HG03097 (cell line): ENCODE measurements at regions not wholly inside any gene's neighbourhood (a gene's known extent, or its start where the extent isn't known, plus 50 kb on each side); places are given as distances from the start of the nearest gene placed in this dataset.
"Not testable (repeated sequence)": the region's sequence is repeated elsewhere in the genome, so short reads cannot be mapped to it uniquely, and the experiment has no call there.

Source experiments
- ATAC-seq: cut with Tn5 transposase; IDR thresholded peaks from one replicate; pipeline ENCODE4 v1.9.1; 2021; ENCODE audit not compliant: unreplicated experiment, low FRiP score

DNA sequence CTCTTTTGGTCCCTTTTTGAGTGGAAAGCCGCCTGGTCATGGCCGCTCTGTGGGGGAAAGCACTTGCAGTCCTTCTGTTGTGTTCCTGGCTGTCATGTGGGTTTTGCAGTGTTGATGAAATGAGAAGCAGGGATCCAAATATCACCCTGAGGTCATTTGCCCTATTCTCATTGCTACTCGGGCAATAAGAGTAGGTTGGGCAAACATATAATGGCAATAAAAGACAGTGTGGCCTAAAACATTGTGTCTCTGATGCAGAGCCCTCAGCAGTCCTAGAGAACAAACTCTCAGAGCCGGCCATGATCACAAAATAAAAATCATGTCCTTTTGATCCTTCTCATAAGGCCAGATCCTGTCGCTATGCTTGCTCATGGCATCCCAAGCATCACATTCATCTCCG is 361.1 kb upstream of the KLF4 start:
- ATAC-seq, result no peak

DNA sequence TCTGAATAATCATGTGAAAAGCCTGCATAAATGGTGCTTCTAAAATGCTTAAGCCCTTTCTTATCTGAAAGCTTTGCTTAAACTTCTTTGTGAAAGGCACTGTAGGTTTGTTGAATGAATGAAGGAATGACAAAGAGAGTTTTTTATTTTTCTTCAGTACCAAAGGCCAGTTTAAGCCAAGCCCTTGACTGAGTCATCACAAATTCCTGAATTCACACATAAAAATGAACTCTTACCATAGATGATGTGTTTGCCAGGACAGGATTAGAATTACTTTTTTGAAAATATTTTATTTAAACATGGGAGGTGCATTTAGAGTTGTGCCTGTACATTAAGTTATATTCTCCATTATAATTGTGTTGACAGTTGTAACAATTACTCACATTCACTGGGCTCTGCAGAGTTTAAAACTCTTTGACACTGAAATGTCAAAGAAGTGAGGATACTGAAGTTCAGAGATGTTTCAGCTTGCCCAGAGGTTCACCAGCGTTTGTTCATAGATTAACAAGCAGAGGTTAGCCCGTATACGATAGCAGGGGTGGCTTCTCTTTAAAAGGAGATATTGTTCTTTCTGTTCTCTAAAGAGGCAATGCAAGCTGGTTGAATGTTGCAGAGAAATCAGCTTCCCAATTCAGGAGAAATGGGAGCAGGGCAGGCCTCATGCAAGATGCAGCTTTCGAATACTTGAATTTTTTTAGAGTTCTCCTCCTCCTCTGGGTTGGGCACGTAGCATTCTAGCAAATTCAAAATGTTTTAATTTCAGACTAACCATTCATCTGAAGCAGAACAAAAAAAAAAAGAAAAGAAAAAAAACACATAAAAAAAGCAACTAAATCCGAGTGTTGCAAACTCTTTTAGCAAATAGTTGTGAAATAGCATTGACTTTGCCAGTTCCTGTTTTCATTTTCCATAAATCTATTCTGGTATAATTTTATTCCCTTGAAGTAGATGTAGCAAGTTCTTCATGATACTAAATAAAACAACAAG is 358.7 kb upstream of the KLF4 start:
- no peak for ATAC-seq

DNA sequence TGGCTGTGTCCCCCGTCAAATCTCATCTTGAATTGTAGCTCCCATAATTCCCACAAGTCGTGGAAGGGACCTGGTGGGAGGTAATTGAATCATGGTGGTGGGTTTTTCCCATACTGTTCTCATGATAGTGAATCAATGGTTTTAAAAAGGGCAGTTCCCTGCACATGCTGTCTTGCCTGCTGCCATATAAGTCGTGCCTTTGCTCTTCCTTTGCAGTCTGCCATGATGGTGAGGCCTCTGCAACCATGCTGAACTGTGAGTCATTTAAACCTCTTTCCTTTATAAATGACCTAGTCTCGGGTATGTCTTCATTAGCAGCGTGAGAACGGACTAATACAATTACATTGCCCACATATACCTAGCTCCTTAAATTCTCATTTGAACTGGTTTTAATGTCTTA is 353.0 kb upstream of the KLF4 start:
- no peak for ATAC-seq

DNA sequence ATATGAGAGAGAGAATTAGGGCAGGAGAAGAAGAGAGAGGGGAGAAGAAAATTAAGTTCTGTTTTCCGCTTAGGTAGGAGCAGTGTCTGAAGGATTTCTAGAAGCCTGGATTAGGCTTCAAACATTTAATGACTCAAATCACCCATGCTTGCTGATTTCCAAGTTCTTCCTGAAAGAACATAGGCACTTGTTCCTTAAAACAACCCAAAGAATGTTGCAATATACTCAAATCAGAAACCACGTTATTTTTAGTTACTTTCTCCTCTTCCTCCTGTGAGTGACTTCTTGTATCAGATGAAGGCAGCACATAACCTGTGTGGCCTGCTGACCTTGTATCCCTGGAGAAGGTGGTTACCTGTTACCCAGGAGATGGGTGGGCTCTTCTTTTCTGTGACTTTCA is 351.5 kb upstream of the KLF4 start:
- ATAC-seq, result no peak

DNA sequence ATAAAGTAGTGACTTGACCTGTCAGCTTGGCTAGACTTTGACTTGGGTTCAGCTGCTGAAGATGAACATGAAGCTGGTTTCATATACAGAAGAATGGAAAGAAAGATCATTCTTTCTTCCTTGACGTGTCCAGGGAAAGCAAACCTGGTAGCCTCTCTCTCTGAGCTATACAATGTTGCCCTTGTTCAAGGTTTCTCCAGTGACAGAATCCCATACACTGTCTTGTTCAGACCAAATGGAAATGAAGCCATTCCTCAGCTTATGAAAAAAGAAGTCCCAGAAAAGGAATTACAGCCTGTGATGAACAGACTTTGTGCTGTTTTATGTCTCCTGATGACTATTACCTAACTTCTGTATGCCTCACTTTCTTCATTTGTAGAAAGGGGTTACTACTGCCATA is 349.8 kb upstream of the KLF4 start:
- no peak for ATAC-seq

DNA sequence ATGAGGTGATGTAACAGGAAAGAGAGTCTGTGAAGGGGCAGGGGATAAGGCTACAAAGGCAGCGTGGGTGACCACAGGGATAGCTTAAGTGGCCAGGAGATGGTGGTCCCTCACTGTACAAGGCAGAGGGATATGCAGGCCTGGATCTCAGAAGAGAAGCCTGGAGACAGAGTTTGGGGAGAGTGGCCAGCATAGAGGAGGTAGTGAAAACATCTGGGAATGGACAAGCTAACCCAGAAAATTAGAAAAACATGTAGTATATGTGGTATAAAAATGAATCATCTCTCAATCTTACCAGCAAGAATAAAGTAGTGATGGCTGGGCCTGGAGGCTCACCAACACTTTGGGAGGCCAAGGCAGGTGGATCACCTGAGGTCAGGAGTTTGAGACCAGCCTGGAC is 349.2 kb upstream of the KLF4 start:
- ATAC-seq, result no peak

DNA sequence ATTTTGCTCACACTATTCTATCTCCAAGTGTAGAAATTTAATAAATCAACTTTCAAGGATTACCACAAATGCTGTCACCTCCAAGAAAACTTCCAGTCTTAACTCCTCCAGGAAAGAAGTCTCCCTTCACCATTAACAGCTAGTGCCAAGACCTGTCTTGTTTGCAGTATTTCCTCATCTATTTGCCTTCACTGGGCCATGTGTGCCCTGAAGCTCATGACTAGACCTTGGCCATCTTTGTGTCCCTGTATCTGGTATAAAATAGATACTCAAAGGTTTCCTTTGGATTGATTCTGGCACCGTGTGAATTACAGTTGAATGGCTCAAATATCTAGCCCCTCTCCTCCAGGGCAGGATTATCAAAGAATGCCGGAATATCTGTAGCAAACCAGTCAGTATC is 346.7 kb upstream of the KLF4 start:
- ATAC-seq, result no peak

DNA sequence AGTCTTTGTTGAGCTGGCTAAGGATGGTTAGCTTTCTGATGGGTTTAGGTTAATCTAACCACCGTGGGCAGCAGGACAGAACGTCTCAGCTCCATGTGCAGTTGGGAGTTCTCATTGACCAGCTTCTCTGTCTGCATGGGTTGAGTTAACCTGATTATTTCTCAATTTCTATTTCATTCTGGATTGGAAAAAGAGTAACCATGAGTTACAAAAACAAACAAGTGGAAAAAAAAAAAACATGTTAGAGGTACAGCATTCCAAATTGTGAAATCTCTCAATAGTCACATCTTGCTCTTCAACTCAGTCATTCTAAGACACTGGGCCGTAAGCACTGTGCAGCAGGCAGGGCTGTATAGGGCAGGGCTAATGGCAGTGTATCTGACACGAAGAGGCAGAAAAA is 343.7 kb upstream of the KLF4 start:
- no peak for ATAC-seq

DNA sequence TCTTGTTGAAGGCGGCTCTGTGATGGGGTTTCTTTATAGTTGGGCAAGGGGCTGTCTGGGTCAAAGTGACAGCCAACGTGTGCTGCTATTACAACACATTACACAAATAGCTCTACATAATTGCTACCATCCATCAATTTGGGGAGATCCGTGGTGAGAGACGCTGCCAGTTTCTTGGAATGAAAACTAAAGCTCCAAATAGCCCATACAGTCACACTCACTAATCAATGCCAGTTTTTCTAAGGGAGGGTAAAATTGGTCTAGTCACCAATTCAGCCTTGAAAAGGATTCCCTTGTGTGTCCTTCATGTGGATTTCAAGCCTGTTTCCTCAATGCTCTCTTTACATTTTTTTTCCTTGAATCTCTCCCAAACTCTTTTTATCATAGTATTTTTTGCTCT is 343.3 kb upstream of the KLF4 start:
- ATAC-seq, result no peak

DNA sequence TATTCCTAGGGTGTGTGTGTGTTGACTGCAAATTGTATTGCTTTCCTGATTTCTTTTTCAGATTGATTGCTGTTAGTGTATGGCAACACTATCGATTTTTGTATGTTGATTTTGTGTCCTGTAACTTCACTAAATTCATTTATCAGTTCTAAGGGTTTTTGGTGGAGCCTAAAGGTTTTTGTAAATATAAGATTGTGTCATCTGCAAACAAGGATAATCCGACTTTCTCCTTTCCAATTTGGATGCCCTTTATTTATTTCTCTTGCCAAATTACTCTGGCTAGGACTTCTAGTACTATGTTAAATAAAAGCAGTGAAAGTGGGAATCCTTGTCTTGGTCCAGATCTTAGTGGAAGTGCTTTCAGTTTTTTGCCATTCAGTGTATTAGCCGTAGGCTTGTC is 340.9 kb upstream of the KLF4 start:
- ATAC-seq, result no peak

DNA sequence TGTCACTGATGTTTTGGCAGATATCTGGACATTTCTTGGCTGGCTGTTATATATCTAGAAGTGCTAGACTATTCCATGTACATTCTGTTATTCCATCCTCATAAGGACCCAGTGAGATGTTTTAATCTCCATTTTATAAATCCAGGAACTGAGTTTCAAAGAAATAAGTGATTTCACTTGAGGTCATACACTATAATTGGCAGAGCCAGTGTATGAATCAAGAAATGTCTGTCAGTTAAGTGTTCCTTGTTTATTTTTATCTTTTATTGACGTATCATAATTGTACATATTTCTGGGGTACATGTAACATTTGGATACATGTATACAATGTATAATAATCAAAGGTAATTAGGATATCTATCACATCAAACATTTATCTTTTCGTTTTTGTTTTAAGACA is 338.3 kb upstream of the KLF4 start:
- no peak for ATAC-seq

DNA sequence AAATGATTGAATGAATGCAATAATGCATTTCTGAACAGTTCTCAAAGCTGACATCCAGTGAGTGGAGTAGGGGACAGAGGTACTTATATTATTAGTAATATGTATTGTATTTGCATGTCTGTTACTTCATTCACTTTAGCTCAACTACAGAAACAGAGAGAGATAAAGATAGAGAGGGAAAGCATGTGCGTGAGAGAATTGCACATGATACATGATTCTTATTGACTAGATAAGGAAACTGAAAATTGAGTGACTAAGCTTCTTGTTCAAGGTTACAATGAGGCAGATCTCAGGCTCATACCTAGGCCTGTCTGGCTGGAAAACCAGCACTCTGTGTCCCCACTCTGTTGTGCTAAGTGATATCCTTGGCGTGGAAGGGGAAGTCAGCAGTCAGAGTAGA is 337.7 kb upstream of the KLF4 start:
- ATAC-seq, result no peak

DNA sequence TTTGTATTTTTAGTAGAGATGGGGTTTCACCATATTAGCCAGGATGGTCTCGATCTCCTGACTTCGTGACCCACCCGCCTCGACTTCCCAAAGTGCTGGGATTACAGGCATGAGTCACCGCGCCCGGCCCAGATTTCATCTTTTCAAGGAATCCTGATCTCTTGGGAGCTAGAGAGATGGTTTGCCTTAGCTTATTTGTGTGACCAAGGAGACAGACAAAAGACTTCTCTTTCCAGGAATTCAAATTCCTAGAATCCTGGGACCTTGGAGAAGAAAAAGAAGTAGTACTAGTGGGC is 337.1 kb upstream of the KLF4 start:
- ATAC-seq, result not testable (repeated sequence)

DNA sequence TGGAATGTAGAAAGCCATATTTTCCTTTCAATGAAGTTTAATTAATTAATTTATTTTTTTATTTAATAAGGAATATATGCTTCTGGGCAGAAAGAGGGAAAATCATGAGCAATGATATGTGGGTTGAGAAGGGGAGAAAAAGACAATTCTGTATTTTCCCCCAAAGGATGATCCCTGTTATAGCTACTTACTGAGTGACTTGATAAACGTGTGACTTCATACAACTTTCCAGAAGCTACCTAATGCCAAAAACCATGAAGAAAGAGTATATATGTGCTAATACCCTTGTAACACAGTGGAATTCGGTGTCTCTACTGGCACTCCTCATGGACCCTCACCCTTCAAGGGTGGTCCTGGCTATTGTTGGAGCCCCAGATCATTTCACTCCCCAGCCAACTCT is 335.0 kb upstream of the KLF4 start:
- no peak for ATAC-seq

DNA sequence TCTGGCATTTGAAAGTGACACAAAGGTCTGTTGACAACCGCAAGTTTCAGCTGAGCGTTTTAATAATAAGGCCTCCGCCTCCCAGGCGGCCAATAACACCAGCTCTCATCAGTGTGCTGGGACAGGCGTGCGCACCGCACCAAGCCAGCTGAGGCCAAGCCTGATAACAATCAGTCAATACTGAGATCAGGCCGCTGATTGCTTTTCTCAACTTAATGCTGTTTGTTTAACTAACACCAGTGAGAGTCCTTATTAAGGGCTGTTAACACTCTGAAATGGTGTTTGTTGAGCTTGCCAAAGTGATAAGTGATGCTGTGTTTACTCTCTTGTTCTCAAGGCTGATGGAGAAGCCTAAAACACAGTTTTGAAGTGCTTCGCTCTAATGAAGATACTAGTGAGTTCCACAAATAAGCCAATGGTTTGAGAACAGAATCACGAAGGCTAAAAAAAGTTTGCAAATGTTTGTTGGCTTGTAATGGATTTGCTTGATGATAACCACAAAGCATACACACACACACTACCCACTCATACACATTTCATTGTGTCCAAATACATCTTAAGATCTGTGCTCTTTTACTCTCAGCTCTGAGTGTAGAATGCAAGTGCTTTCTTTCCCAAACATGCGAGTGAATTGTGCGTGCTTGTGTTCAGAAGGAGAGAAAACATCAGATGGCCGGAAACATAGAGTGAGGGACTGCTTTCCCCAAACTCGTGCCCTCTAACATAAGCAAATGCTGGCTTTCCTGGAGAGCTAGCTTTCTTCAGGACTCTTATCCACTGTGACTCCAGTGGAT is 330.4 kb upstream of the KLF4 start:
- no peak for ATAC-seq

DNA sequence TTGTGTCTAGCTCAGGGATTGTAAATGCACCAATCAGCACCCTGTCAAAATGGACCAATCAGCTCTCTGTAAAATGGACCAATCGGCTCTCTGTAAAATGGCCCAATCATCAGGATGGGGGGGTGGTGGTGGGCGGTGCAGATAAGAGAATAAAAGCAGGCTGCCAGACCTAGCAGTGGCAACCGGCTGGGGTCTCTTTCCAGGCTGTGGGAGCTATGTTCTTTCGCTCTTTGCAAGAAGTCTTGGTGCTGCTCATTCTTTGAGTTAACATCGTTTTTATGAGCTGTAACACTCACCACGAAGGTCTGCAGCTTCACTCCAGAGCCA is 328.9 kb upstream of the KLF4 start:
- ATAC-seq, result not testable (repeated sequence)

DNA sequence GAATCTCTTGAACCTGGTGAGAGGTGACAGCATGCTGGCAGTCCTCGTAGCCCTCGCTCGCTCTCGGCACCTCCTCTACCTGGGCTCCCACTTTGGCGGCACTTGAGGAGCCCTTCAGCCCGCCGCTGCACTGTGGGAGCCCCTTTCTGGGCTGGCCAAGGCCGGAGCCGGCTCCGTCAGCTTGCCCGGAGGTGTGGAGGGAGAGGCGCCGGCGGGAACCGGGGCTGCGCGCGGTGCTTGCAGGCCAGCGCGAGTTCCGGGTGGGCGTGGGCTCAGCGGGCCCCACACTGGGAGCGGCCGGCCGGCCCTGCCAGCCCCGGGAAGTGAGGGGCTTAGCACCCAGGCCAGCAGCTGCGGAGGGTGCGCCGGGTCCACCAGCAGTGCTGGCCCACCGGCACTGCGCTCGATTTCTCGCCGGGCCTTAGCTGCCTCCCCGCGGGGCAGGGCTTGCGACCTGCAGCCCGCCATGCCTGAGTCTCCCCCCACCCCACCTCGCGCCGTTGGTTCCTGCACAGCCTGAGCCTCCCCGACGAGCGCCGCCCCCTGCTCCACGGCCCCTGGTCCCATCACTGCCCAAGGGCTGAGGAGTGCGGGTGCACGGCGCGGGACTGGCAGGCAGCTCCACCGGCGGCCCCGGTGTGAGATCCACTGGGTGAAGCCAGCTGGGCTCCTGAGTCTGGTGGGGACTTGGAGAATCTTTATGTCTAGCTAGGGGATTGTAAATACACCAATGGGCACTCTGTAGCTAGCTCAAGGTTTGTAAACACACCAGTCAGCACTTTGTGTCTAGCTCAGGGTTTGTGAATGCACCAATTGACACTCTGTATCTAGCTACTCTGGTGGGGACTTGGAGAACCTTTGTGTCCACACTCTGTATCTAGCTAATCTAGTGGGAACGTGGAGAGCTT is 328.3 kb upstream of the KLF4 start:
- not testable (repeated sequence) for ATAC-seq

DNA sequence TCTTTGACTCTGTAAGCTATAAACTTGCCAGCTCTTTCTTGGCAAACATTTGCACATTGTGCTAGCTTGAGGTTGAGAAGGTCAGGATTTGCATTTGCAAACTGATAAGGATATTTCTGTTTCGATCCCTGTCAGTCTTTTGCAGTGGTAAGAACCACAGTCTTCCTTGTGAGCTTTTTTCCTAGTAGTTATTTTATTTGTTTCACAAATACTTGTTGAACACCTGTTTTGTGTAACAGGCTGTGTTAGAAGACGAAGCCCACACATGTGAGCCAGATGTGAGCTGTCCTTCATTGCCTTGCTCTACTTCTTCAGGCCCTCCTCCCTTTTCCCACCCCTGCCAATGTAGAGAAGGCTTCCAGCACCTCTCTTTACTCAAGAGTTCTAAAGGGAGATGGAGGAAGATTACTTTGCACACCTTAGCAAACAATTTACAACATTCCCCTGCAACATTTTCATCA is 327.0 kb upstream of the KLF4 start:
- no peak for ATAC-seq

DNA sequence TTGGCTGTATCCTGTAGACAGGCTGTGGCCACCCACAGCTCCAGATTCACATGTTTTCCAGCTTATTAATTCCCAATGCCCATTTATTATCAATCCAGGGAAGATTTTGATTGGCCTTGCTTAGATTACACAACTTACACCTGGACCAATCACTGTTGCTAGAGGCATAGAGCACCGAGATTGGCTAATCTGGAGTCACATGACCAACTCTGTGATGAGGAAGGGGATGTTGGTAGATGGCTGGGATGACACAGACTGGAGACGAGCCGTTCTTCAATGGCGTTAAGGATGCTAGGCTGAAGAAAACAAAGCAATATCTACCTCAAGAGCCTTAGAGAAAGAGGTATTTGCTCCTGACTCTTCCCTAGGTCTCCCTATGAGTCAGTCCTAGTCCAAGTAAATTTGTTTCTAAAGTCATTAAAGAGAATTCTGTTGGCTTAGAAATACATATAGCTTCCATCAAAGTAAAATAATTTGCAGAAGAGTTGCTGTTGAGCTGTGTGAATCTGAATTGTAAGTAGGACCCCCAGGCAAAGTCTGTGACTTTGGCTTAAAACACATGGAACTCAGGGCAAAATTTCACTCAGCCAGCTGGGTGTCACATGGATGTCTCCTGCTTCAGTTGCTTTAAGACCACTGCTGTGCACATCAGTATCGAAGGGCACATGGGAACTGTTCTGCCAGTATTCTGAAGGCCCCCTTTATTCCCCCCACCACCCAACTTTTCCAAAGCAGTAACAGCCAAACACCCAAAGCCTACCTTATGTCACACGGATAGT is 326.4 kb upstream of the KLF4 start:
- no peak for ATAC-seq

DNA sequence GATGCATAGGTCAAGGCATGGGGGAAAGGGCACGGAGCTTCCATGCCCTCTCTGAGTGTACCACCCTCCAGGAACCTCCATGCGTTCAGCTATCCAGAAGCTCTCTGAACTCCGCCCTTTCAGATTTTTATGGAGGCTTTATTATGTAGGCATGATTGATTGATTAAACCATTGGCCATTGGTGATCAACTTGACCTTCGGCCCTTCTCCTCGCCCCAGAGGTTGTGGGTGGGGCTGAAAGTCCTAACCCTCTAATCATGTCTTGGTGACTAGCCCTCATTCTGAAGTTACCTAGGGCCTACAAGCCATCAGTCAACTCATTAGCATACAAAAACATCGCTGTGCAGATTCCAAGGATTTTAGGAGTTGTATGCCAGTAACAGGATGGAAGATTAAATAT is 323.7 kb upstream of the KLF4 start:
- no peak for ATAC-seq
